ENCODE measurements at regions not wholly inside any gene's neighbourhood (a gene's known extent, or its start where the extent isn't known, plus 50 kb on each side); places are given as distances from the start of the nearest gene placed in this dataset.

DNA sequence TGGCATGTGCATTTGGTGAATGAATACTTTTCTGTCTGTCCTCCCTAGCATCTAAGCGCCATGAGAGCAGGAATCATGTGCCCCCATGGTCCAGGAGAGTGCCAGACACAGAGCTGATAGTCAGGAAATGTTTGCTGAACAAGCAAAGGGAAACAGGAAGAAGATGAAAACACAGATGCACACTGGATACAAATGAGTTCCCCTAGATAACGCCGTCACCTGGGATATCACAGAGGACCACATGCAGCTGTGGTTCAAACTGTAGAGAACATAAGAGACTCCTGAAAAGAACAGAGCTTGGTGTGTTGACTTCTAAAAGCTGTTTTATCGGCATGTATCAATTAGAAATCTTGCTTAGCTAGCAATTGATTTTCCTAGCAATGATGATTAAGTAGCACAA is 293.7 kb downstream of the BTBD3 start:
- TF ChIP-seq CTCF (IDR thresholded peaks at IDR 0.05; ENCODE audit: borderline replicate concordance, extremely low read depth, low read length, poor library complexity, severe bottlenecking) (no peak), EZH2 (IDR thresholded peaks at IDR 0.05; ENCODE audit: borderline replicate concordance, low read depth, low read length, severe bottlenecking) (no peak)
